Keratinocyte (primary cell): ENCODE measurements at regions not wholly inside any gene's neighbourhood (a gene's known extent, or its start where the extent isn't known, plus 50 kb on each side); places are given as distances from the start of the nearest gene placed in this dataset.

Experiments
- DNase-seq: peaks from one replicate; pipeline ENCODE4 v3.0.0-alpha.2; 2011; ENCODE audit warnings: low read depth, missing footprints, low spot score
- FAIRE-seq: peaks from 2 replicates; lab custom pipeline; 2011; peaks lifted over from hg19 to GRCh38; lab: Jason Lieb, UNC
- H2AFZ ChIP-seq: 2 replicates; pipeline ENCODE4 v1.6.0; 2012; ENCODE audit warnings: low read length, control low read depth, inconsistent platforms; ENCODE audit not compliant: control insufficient read depth
- H3K27ac ChIP-seq: 2 replicates; pipeline ENCODE4 v1.5.1; 2011; ENCODE audit warnings: low read length; ENCODE audit not compliant: control insufficient read depth, insufficient read depth
- H3K27me3 ChIP-seq: 3 replicates; pipeline ENCODE4 v1.6.0; 2011; ENCODE audit warnings: low read length; ENCODE audit not compliant: control insufficient read depth, insufficient read depth; ENCODE audit errors: extremely low read depth
- H3K36me3 ChIP-seq, 2 experiments: 2 replicates in 1 of 2; 3 replicates in 1 of 2; pipeline ENCODE4 v1.5.1; 2011; ENCODE audit warnings: low read length in 2 of 2, mild to moderate bottlenecking in 1 of 2; ENCODE audit not compliant: control insufficient read depth in 2 of 2, insufficient read depth in 2 of 2; ENCODE audit errors: extremely low read depth in 1 of 2
- H3K4me1 ChIP-seq: 3 replicates; pipeline ENCODE4 v1.5.1; 2011; ENCODE audit warnings: low read length; ENCODE audit not compliant: control insufficient read depth, insufficient read depth; ENCODE audit errors: extremely low read depth
- H3K4me2 ChIP-seq: 3 replicates; pipeline ENCODE4 v1.6.0; 2011; ENCODE audit warnings: low read depth, low read length; ENCODE audit not compliant: control insufficient read depth, insufficient read depth; ENCODE audit errors: extremely low read depth
- H3K4me3 ChIP-seq, 3 experiments: fragments of 200-600 bp in 1 of 3; sonication (generic) in 1 of 3; 2 replicates in 2 of 3; 3 replicates in 1 of 3; pipeline ENCODE4 v1.5.1; 2011 to 2016; ENCODE audit warnings: low read length in 3 of 3, mild to moderate bottlenecking in 3 of 3, control low read depth in 2 of 3, inconsistent platforms in 1 of 3, low read depth in 1 of 3, mixed read lengths in 1 of 3, mixed run types in 1 of 3, moderate library complexity in 1 of 3; ENCODE audit not compliant: control insufficient read depth in 2 of 3, insufficient read depth in 2 of 3; ENCODE audit errors: extremely low read depth in 1 of 3
- H3K79me2 ChIP-seq: 2 replicates; pipeline ENCODE4 v1.6.0; 2012; ENCODE audit warnings: low read length; ENCODE audit not compliant: control insufficient read depth, insufficient read depth
- H3K9ac ChIP-seq: 3 replicates; pipeline ENCODE4 v1.6.0; 2011; ENCODE audit warnings: low read length; ENCODE audit not compliant: control insufficient read depth, insufficient read depth; ENCODE audit errors: extremely low read depth
- H3K9me1 ChIP-seq: 3 replicates; pipeline ENCODE4 v1.6.0; 2011; ENCODE audit warnings: low read length; ENCODE audit not compliant: control insufficient read depth, insufficient read depth; ENCODE audit errors: extremely low read depth
- H3K9me3 ChIP-seq: 2 replicates; pipeline ENCODE4 v1.5.1; 2012; ENCODE audit warnings: low read depth, low read length; ENCODE audit not compliant: control insufficient read depth
- H4K20me1 ChIP-seq: 3 replicates; pipeline ENCODE4 v1.6.0; 2011; ENCODE audit warnings: low read length; ENCODE audit not compliant: control insufficient read depth, insufficient read depth; ENCODE audit errors: extremely low read depth
- EZH2 ChIP-seq: IDR thresholded peaks from one replicate; pipeline ENCODE4 v1.6.1; 2012; ENCODE audit warnings: inconsistent platforms, mild to moderate bottlenecking, low read length, moderate library complexity
- dilution Hi-C: fragments of 300-500 bp; cut with MboI; formaldehyde crosslinking; loops from one replicate; pipeline ENCODE4 v1.7.0; 2020; ENCODE audit warnings: low sequenced_read_pairs; ENCODE audit not compliant: extremely low pct_ligation_motif_present
- TF ChIP-seq, protein P1 (sequence below), 3 experiments: IDR thresholded peaks in 1 of 3; conservative IDR thresholded peaks in 1 of 3; optimal IDR thresholded peaks in 1 of 3; 2 replicates in 2 of 3; 3 replicates in 1 of 3; pipeline versions ENCODE3 to v1.5.1; 2011; ENCODE audit warnings: low read length in 3 of 3, mild to moderate bottlenecking in 3 of 3, moderate library complexity in 2 of 3, control low read depth in 1 of 3, inconsistent platforms in 1 of 3; ENCODE audit not compliant: insufficient read depth in 2 of 3; ENCODE audit errors: extremely low read depth in 1 of 3

DNA sequence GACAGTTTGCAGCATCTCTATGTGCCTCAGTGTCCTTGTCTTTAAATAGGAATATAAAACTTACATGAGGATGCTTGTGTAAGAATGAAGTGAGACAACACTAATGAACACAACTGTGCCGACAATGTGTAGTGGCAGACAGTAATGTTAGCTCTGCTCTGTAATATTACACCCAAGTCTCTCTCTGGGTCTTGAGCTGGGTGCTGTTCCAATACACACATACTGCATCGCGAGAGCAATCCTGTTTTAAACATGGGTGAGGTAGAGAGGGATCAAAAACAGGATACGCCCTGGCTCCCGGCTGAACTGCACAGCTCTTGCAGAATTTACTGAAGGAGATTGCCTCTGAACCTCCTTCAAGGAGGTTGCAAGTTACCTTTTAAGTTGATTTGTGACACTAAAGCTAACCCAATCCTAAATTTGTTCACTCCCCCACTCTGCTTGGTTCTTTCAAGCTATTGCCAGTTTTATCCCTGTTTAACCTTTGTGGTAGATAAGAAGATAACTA lies 155.2 kb upstream of the ISL1 start:
- DNase-seq (no peak), FAIRE-seq (no peak)
- H3K4me1 ChIP-seq = no peaks in the 10 kb centered on the region
- TF ChIP-seq, protein P1, sequence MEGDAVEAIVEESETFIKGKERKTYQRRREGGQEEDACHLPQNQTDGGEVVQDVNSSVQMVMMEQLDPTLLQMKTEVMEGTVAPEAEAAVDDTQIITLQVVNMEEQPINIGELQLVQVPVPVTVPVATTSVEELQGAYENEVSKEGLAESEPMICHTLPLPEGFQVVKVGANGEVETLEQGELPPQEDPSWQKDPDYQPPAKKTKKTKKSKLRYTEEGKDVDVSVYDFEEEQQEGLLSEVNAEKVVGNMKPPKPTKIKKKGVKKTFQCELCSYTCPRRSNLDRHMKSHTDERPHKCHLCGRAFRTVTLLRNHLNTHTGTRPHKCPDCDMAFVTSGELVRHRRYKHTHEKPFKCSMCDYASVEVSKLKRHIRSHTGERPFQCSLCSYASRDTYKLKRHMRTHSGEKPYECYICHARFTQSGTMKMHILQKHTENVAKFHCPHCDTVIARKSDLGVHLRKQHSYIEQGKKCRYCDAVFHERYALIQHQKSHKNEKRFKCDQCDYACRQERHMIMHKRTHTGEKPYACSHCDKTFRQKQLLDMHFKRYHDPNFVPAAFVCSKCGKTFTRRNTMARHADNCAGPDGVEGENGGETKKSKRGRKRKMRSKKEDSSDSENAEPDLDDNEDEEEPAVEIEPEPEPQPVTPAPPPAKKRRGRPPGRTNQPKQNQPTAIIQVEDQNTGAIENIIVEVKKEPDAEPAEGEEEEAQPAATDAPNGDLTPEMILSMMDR (optimal IDR thresholded peaks at IDR 0.05 in 1 of 3, IDR thresholded peaks at IDR 0.05 in 1 of 3, conservative IDR thresholded peaks at IDR 0.05 in 1 of 3; ENCODE audit: extremely low read depth in 1 of 3, insufficient read depth in 2 of 3, low read length in 3 of 3) = no peak
- no peak for TF ChIP-seq EZH2
- no peak overlapping the region for H2AFZ ChIP-seq
- H3K27me3 ChIP-seq = no peaks in the 10 kb centered on the region
- dilution Hi-C loops = no loop called here
- H3K9ac ChIP-seq = no peak overlapping the region
- H3K79me2 ChIP-seq = no peaks in the 10 kb centered on the region
- no peaks in the 10 kb centered on the region for H3K9me3 ChIP-seq
- H4K20me1 ChIP-seq = no peaks in the 10 kb centered on the region
- H3K36me3 ChIP-seq = no peaks in the 10 kb centered on the region
- no peak overlapping the region for H3K4me2 ChIP-seq
- no peaks in the 10 kb centered on the region for H3K9me1 ChIP-seq
- no peak overlapping the region for H3K4me3 ChIP-seq
- no peak overlapping the region for H3K27ac ChIP-seq

DNA sequence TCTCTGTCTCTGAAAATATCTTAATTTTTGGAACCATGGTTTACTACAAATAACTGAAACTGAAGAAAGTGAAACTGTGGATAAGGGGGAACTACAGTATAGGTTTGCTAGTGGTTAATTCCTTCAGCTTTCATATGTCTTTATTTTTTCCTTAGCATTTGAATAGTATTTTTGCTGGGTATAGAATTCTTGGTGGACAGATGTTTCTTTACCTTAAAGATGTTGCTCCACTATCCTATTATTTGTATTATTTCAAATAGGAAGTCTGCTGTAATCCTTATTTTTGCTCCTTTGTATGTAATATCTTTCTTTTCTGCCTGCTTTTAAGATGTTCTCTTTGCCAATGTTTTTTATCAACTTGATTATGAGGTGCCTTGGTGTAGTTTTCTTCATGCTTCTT lies 152.9 kb upstream of the ISL1 start:
- H3K4me2 ChIP-seq = no peak overlapping the region
- no peak overlapping the region for H3K9ac ChIP-seq
- no peaks in the 10 kb centered on the region for H3K9me3 ChIP-seq
- TF ChIP-seq, protein P1 (optimal IDR thresholded peaks at IDR 0.05 in 1 of 3, IDR thresholded peaks at IDR 0.05 in 1 of 3, conservative IDR thresholded peaks at IDR 0.05 in 1 of 3; ENCODE audit: extremely low read depth in 1 of 3, insufficient read depth in 2 of 3, low read length in 3 of 3) = no peak
- TF ChIP-seq EZH2 = no peak
- no peak overlapping the region for H3K4me3 ChIP-seq
- H3K4me1 ChIP-seq = no peaks in the 10 kb centered on the region
- dilution Hi-C loops = no loop called here
- no peak for FAIRE-seq
- DNase-seq = no peak
- H3K27ac ChIP-seq = no peak overlapping the region
- H3K79me2 ChIP-seq = no peaks in the 10 kb centered on the region
- H3K36me3 ChIP-seq = no peaks in the 10 kb centered on the region
- H2AFZ ChIP-seq = no peak overlapping the region
- H4K20me1 ChIP-seq = no peaks in the 10 kb centered on the region
- H3K9me1 ChIP-seq = no peaks in the 10 kb centered on the region
- H3K27me3 ChIP-seq = no peaks in the 10 kb centered on the region
